ENCODE measurements at regions not wholly inside any gene's neighbourhood (a gene's known extent, or its start where the extent isn't known, plus 50 kb on each side); places are given as distances from the start of the nearest gene placed in this dataset.
A peak's percentile ranks its signal among the peaks of the same experiment; 100 is the strongest.

GRCh38 chr17:65434251-65434650 is 127.2 kb downstream of the AXIN2 start:
- no peaks in the 10 kb centered on the region for H3K4me1 ChIP-seq
- H3K9me3 ChIP-seq: no peaks in the 10 kb centered on the region
- H3K27ac ChIP-seq: peak overlapping the region in 1 of 2 donors; percentile 8
- no peaks in the 10 kb centered on the region for H3K36me3 ChIP-seq
- intact Hi-C loops (cut with DNase I; ENCODE audit: low total_unique reads): no loop called here
- no peak overlapping the region for H3K4me3 ChIP-seq
- no peaks in the 10 kb centered on the region for H3K27me3 ChIP-seq
- TF ChIP-seq CTCF (IDR thresholded peaks at IDR 0.05): no peak
- DNase-seq (ENCODE audit: low spot score in 2 of 2): no peak

- H3K36me3 ChIP-seq: no peaks in the 10 kb centered on the region
- no peaks in the 10 kb centered on the region for H3K9me3 ChIP-seq
- DNase-seq (ENCODE audit: low spot score in 2 of 2): peak in 1 of 2 donors; percentile 45
- H3K27me3 ChIP-seq: no peaks in the 10 kb centered on the region
- intact Hi-C loops (cut with DNase I; ENCODE audit: low total_unique reads): no loop called here
- TF ChIP-seq POLR2AphosphoS5 (IDR thresholded peaks at IDR 0.05): no peak
- TF ChIP-seq CTCF (IDR thresholded peaks at IDR 0.05): no peak
- TF ChIP-seq POLR2A (IDR thresholded peaks at IDR 0.05): no peak
- peak overlapping the region in 1 of 2 donors; percentile 8 for H3K27ac ChIP-seq
- no peaks in the 10 kb centered on the region for H3K4me1 ChIP-seq
- H3K4me3 ChIP-seq: no peak overlapping the region
Measured at GRCh38 chr17:65433592-65433991, 127.9 kb downstream of the AXIN2 start.

- H3K27ac ChIP-seq: no peak overlapping the region
- DNase-seq (ENCODE audit: low spot score in 2 of 2): no peak
- no peaks in the 10 kb centered on the region for H3K36me3 ChIP-seq
- intact Hi-C loops (cut with DNase I; ENCODE audit: low total_unique reads): no loop called here
- H3K4me1 ChIP-seq: no peaks in the 10 kb centered on the region
- H3K4me3 ChIP-seq: no peak overlapping the region
- H3K9me3 ChIP-seq: no peaks in the 10 kb centered on the region
- no peaks in the 10 kb centered on the region for H3K27me3 ChIP-seq
- TF ChIP-seq CTCF (IDR thresholded peaks at IDR 0.05): no peak
- TF ChIP-seq POLR2A (IDR thresholded peaks at IDR 0.05): no peak
- no peak for TF ChIP-seq POLR2AphosphoS5 (IDR thresholded peaks at IDR 0.05)
Measured at GRCh38 chr17:65433157-65433556, 128.3 kb downstream of the AXIN2 start.

- no peak overlapping the region for H3K4me3 ChIP-seq
- no peaks in the 10 kb centered on the region for H3K27me3 ChIP-seq
- intact Hi-C loops (cut with DNase I; ENCODE audit: low total_unique reads): no loop called here
- TF ChIP-seq POLR2A (IDR thresholded peaks at IDR 0.05): no peak
- no peak for TF ChIP-seq CTCF (IDR thresholded peaks at IDR 0.05)
- TF ChIP-seq POLR2AphosphoS5 (IDR thresholded peaks at IDR 0.05): no peak
- H3K36me3 ChIP-seq: no peaks in the 10 kb centered on the region
- no peak overlapping the region for H3K27ac ChIP-seq
- H3K4me1 ChIP-seq: no peaks in the 10 kb centered on the region
- H3K9me3 ChIP-seq: no peaks in the 10 kb centered on the region
- no peak for DNase-seq (ENCODE audit: low spot score in 2 of 2)
Measured at GRCh38 chr17:65431116-65431515, 130.3 kb downstream of the AXIN2 start.

GRCh38 chr17:65430209-65430833 is 131.1 kb downstream of the AXIN2 start:
- Histone ChIP-seq H3K27me3 (no peaks in the 10 kb centered on the region), H3K4me1 (no peaks in the 10 kb centered on the region), H3K4me3 (no peak overlapping the region), H3K27ac (no peak overlapping the region), H3K9me3 (no peaks in the 10 kb centered on the region), H3K36me3 (no peaks in the 10 kb centered on the region)
- no peak for TF ChIP-seq POLR2A (IDR thresholded peaks at IDR 0.05)
- TF ChIP-seq CTCF (IDR thresholded peaks at IDR 0.05): no peak
- TF ChIP-seq POLR2AphosphoS5 (IDR thresholded peaks at IDR 0.05): no peak
- intact Hi-C loops (cut with DNase I; ENCODE audit: low total_unique reads): no loop called here
- peak in 1 of 2 donors; percentile 28 for DNase-seq (ENCODE audit: low spot score in 2 of 2)

Measured in breast epithelium (tissue), 4 donors.